ENCODE measurements at regions not wholly inside any gene's neighbourhood (a gene's known extent, or its start where the extent isn't known, plus 50 kb on each side); places are given as distances from the start of the nearest gene placed in this dataset.

DNA sequence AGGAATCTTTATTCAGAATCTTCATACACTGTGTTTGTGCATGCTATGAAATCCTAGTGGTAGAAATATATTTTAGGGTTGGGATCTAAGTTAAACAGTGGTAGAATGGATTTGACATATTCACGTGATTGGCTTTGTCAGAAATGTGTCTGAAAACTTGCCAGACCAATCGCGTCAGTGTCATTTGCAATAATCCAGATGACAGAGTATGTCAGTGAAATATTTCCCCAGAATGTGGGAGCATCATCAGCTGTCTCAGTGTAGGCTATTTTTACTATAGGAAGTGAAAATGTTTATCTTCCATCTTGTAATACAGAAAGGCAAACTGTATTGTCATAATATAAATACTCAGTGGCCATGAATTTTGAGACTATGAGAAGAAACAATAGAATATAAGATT, 220.6 kb upstream of the EDIL3 start:
- TF ChIP-seq EP300 (IDR thresholded peaks at IDR 0.05; ENCODE audit: borderline replicate concordance in 1 of 2, low read depth in 2 of 2, low read length in 2 of 2) (no peak), JUND (IDR thresholded peaks at IDR 0.05; ENCODE audit: low read length) (no peak), BCL11A (IDR thresholded peaks at IDR 0.05; ENCODE audit: low read depth in 2 of 2, low read length in 2 of 2) (no peak), CEBPB (IDR thresholded peaks at IDR 0.05; ENCODE audit: low read depth, low read length) (no peak), RAD21 (IDR thresholded peaks at IDR 0.05 in 1 of 2, conservative IDR thresholded peaks at IDR 0.05 in 1 of 2; ENCODE audit: low read depth in 2 of 2, low read length in 2 of 2) (no peak), CTCF (IDR thresholded peaks at IDR 0.05; ENCODE audit: control extremely low read depth in 1 of 3, insufficient read depth in 1 of 3, low read depth in 1 of 3, low read length in 3 of 3) (no peak), POLR2AphosphoS5 (IDR thresholded peaks at IDR 0.05; ENCODE audit: low read depth, low read length) (no peak), ZNF274 (IDR thresholded peaks at IDR 0.05; ENCODE audit: borderline replicate concordance, extremely low read depth, low read length) (no peak), RFX5 (IDR thresholded peaks at IDR 0.05; ENCODE audit: borderline replicate concordance, low read depth, low read length) (no peak), SP1 (IDR thresholded peaks at IDR 0.05; ENCODE audit: low read depth, low read length) (no peak), HDAC2 (IDR thresholded peaks at IDR 0.05; ENCODE audit: borderline replicate concordance in 1 of 2, low read depth in 2 of 2, low read length in 2 of 2) (no peak), ASH2L (IDR thresholded peaks at IDR 0.05; ENCODE audit: low read length) (no peak)

Data from H1 (cell line).